ENCODE measurements at regions not wholly inside any gene's neighbourhood (a gene's known extent, or its start where the extent isn't known, plus 50 kb on each side); places are given as distances from the start of the nearest gene placed in this dataset.

DNA sequence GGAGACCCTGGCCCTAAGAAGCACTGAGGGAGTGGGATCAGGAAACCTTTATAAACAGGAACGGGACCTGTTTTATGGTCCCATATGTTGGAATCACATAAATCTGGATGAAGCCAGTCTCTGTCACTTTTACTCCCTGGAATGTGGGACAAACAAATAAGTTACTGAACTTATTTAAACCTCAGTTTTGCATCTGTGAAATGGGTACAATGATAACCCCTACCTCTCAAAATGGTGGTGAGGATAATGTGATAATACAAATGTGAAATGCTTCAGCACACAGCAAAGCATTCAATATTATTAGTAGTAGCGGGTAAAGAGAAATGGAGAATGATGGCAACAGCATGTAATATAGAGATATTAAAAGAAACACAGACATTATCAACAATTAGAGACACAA lies 298.9 kb downstream of the ZSWIM6 start:
- no peak overlapping the region for H3K4me3 ChIP-seq
- ATAC-seq, result no peak

DNA sequence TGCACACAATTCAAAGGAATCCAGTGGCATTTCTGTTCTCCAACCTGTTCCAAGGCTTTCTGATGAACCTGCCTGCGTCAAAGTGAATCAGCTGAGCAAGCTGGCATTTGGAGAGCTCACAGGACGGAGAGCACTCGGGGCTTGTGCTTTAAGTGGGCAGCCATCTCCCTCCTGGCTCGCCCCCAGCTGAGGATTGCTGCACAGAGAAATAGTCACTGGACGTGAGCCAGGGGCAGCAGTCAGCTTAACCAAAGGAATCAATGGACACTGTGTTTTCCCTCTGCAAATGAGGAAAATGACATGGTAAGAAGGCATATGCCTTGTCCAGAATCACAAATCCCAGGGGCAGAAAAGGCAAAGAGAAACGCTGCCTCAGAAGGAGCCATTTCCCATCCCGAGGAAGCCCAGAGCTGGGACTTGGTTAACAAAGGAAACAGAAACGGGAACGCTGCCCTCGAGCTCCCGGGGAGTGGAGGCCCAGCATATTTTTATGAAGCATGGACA lies 299.4 kb downstream of the ZSWIM6 start:
- Histone ChIP-seq H3K36me3 (no peaks in the 10 kb centered on the region), H3K27ac (peak overlapping the region; percentile 42 to 76 (median 60)), H3K4me3 (peak overlapping the region in 4 of 12 donors; percentile 0 to 16 (median 16)), H3K9me3 (no peaks in the 10 kb centered on the region), H3K27me3 (no peaks in the 10 kb centered on the region), H3K4me1 (peaks cover 0 to 20% (median 16%) of the 10 kb centered on the region in 12 donors)
- TF ChIP-seq, protein P1, sequence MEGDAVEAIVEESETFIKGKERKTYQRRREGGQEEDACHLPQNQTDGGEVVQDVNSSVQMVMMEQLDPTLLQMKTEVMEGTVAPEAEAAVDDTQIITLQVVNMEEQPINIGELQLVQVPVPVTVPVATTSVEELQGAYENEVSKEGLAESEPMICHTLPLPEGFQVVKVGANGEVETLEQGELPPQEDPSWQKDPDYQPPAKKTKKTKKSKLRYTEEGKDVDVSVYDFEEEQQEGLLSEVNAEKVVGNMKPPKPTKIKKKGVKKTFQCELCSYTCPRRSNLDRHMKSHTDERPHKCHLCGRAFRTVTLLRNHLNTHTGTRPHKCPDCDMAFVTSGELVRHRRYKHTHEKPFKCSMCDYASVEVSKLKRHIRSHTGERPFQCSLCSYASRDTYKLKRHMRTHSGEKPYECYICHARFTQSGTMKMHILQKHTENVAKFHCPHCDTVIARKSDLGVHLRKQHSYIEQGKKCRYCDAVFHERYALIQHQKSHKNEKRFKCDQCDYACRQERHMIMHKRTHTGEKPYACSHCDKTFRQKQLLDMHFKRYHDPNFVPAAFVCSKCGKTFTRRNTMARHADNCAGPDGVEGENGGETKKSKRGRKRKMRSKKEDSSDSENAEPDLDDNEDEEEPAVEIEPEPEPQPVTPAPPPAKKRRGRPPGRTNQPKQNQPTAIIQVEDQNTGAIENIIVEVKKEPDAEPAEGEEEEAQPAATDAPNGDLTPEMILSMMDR (IDR thresholded peaks at IDR 0.05), result no peak
- TF ChIP-seq POLR2A (IDR thresholded peaks at IDR 0.05), result no peak
- ATAC-seq (peak; percentile 72 to 89 (median 88)), DNase-seq (peak; percentile 43 to 82 (median 76))
- intact Hi-C loops (cut with DNase I), result loop anchor here in 1 of 10 donors (2.0 kb wide), 1 partner anchor 299 kb away; the partner anchor contains the start of gene ZSWIM6
- 10 to 18% (median 11%) methylated on average over 10 to 11 of the region's 11 CpGs for WGBS, 4 donors

More for the DNA sequence above, 298.9 kb downstream of the ZSWIM6 start:
- DNase-seq, result no peak
- TF ChIP-seq, protein P1 (IDR thresholded peaks at IDR 0.05), result no peak
- no peak for TF ChIP-seq POLR2A (IDR thresholded peaks at IDR 0.05)
- Histone ChIP-seq H3K27me3 (no peaks in the 10 kb centered on the region), H3K36me3 (no peaks in the 10 kb centered on the region), H3K9me3 (no peaks in the 10 kb centered on the region), H3K4me1 (peaks cover 0 to 26% (median 19%) of the 10 kb centered on the region in 12 donors), H3K27ac (peak overlapping the region; percentile 42 to 76 (median 60))
- WGBS, 4 donors, result 93 to 97% (median 95%) methylated on average over 2 of the region's 2 CpGs
- intact Hi-C loops (cut with DNase I), result loop anchor here in 1 of 10 donors (2.0 kb wide), 1 partner anchor 298 kb away; the partner anchor contains the start of gene ZSWIM6

DNA sequence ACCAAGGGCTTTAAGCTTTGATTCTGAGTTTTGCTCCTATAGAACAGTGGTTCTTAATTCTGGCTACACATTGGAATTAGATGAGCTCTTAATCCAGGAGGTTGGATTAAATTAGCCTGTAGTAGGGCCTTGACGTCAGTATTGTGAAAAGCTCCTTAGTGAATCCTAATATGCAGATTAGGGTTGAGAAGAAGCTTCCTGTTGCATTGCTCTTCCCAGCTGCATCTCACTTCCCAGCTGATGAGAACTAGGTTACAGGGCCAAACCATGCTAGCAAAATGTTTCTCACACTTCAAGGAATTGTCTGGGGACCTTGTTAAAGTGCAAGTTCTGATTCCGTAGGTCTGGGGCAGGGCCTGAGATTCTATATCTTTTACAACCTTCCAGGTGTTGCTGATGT lies 300.0 kb downstream of the ZSWIM6 start:
- H3K27ac ChIP-seq, result peak overlapping the region in 11 of 12 donors; percentile 42 to 76 (median 63)
- no peaks in the 10 kb centered on the region for H3K36me3 ChIP-seq
- no peak for DNase-seq
- intact Hi-C loops (cut with DNase I), result no loop called here
- peaks cover 0 to 16% (median 11%) of the 10 kb centered on the region in 12 donors for H3K4me1 ChIP-seq
- H3K4me3 ChIP-seq, result no peak overlapping the region
- TF ChIP-seq POLR2A (IDR thresholded peaks at IDR 0.05), result no peak
- TF ChIP-seq, protein P1 (IDR thresholded peaks at IDR 0.05), result no peak
- WGBS, 4 donors, result 58 to 81% (median 70%) methylated on average over 2 of the region's 2 CpGs
- H3K27me3 ChIP-seq, result no peaks in the 10 kb centered on the region
- H3K9me3 ChIP-seq, result no peaks in the 10 kb centered on the region
- peak in 1 of 4 donors; percentile 53 for ATAC-seq

DNA sequence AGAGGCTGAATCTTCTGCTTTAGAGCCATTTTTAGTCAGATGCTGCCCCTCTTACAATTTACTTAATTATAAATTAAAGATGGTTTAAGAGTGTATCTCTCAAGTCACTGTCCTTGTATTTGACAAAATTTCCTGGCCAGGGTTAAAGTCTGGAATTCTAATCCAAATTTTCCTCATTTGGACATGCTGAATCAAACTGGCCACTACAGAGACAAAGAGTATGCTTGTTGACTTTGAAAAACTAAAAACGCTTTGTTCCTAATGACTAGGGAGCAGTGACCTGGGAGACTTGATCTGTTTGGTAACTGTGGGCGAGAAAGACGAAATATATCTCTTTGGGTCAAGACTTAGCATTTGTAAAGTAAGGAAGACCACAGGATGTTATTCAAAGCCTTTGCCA lies 303.2 kb downstream of the ZSWIM6 start:
- no peak overlapping the region for H3K27ac ChIP-seq
- H3K4me1 ChIP-seq, result peaks cover 0 to 28% (median 14%) of the 10 kb centered on the region in 12 donors
- H3K36me3 ChIP-seq, result no peaks in the 10 kb centered on the region
- TF ChIP-seq POLR2A (IDR thresholded peaks at IDR 0.05), result no peak
- TF ChIP-seq, protein P1 (IDR thresholded peaks at IDR 0.05), result no peak
- intact Hi-C loops (cut with DNase I), result no loop called here
- no peaks in the 10 kb centered on the region for H3K27me3 ChIP-seq
- ATAC-seq (no peak), DNase-seq (no peak)
- no peak overlapping the region for H3K4me3 ChIP-seq
- WGBS, 4 donors, result 82 to 90% (median 87%) methylated on average over 3 of the region's 3 CpGs
- no peaks in the 10 kb centered on the region for H3K9me3 ChIP-seq
